ENCODE measurements at regions not wholly inside any gene's neighbourhood (a gene's known extent, or its start where the extent isn't known, plus 50 kb on each side); places are given as distances from the start of the nearest gene placed in this dataset.
"Not testable (repeated sequence)": the region's sequence is repeated elsewhere in the genome, so short reads cannot be mapped to it uniquely, and the experiment has no call there.

DNA sequence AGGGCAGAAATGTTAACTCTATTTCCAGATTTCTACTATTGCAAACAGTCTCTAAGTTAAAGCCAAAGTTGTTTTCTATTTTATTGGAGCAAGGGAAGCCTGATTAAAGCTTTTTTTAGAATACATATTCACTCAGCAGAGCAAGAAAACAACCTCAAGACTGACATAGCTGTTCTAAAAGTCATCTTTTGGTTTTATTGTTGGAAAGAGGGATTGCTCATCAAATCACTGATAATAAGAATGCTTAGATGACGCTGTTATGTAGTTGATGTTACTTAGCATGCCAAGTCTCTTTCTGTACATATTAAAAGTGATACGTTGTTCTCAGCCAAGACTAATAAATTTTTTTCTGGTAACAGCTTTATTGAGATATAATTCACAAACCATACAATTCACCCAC, 172.6 kb upstream of the LAMA2 start:
- DNase-seq, result no peak

GRCh38 chr6:128704601-128705000, 178.3 kb upstream of the LAMA2 start:
- H3K36me3 ChIP-seq, result no peaks in the 10 kb centered on the region
- WGBS, 3 donors, result 87 to 93% (median 89%) methylated on average over 4 of the region's 4 CpGs
- H3K27ac ChIP-seq, result no peak overlapping the region

More for the DNA sequence above, 172.6 kb upstream of the LAMA2 start:
- Histone ChIP-seq H3K4me3 (no peak overlapping the region), H3K36me3 (no peaks in the 10 kb centered on the region), H3K4me1 (ENCODE audit: insufficient read depth) (no peaks in the 10 kb centered on the region), H3K27me3 (no peaks in the 10 kb centered on the region), H3K27ac (no peak overlapping the region), H3K9me3 (no peaks in the 10 kb centered on the region)
- intact Hi-C loops (cut with DNase I), result no loop called here
- WGBS, 3 donors, result 60 to 71% (median 66%) methylated on average over 2 of the region's 2 CpGs
- no peak for TF ChIP-seq CTCF (IDR thresholded peaks at IDR 0.05)
- TF ChIP-seq POLR2A (IDR thresholded peaks at IDR 0.05), result no peak

DNA sequence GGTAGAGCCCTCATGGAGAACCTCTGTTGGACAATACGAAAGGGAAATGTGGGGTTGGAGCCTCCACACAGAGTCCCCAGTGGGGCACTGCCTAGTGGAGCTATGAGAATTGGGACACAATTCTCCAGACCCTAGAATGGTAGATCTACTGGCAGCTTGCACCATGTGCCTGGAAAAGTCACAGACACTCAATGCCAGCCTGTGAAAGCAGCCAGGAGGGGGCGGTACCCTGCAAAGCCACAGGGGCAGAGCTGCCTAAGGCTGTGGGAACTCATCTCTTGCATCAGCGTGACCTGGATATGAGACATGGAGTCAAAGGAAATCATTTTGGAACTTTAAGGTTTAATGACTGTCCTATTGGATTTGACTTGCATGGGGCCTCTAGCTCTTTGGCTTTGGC, 179.1 kb upstream of the LAMA2 start:
- 92 to 94% (median 93%) methylated on average over 3 of the region's 3 CpGs for WGBS, 3 donors
- H3K27ac ChIP-seq; H3K4me1 ChIP-seq (ENCODE audit: insufficient read depth); intact Hi-C loops (cut with DNase I); H3K9me3 ChIP-seq; H3K27me3 ChIP-seq; H3K36me3 ChIP-seq; H3K4me3 ChIP-seq; DNase-seq: not testable (repeated sequence)

More at GRCh38 chr6:128704601-128705000, 178.3 kb upstream of the LAMA2 start:
- Histone ChIP-seq H3K9me3 (no peaks in the 10 kb centered on the region), H3K27me3 (no peaks in the 10 kb centered on the region), H3K4me3 (no peak overlapping the region), H3K4me1 (ENCODE audit: insufficient read depth) (no peaks in the 10 kb centered on the region)
- DNase-seq, result no peak
- TF ChIP-seq POLR2A (IDR thresholded peaks at IDR 0.05) (no peak), EP300 (IDR thresholded peaks at IDR 0.05) (no peak), CTCF (IDR thresholded peaks at IDR 0.05) (no peak)
- intact Hi-C loops (cut with DNase I), result no loop called here

GRCh38 chr6:128696691-128697689, 176.6 kb upstream of the PTPRK start:
- no peak for DNase-seq
- H3K4me1 ChIP-seq (ENCODE audit: insufficient read depth), result no peaks in the 10 kb centered on the region
- H3K27ac ChIP-seq, result no peak overlapping the region
- H3K4me3 ChIP-seq, result no peak overlapping the region
- intact Hi-C loops (cut with DNase I), result no loop called here
- H3K27me3 ChIP-seq, result no peaks in the 10 kb centered on the region
- no peaks in the 10 kb centered on the region for H3K36me3 ChIP-seq
- H3K9me3 ChIP-seq, result no peaks in the 10 kb centered on the region
- WGBS, 3 donors, result 72 to 78% (median 74%) methylated on average over 6 of the region's 6 CpGs
- TF ChIP-seq CTCF (IDR thresholded peaks at IDR 0.05) (no peak), EP300 (IDR thresholded peaks at IDR 0.05) (no peak), POLR2A (IDR thresholded peaks at IDR 0.05) (no peak)
